ENCODE measurements at regions not wholly inside any gene's neighbourhood (a gene's known extent, or its start where the extent isn't known, plus 50 kb on each side); places are given as distances from the start of the nearest gene placed in this dataset.
"Not testable (repeated sequence)": the region's sequence is repeated elsewhere in the genome, so short reads cannot be mapped to it uniquely, and the experiment has no call there.

DNA sequence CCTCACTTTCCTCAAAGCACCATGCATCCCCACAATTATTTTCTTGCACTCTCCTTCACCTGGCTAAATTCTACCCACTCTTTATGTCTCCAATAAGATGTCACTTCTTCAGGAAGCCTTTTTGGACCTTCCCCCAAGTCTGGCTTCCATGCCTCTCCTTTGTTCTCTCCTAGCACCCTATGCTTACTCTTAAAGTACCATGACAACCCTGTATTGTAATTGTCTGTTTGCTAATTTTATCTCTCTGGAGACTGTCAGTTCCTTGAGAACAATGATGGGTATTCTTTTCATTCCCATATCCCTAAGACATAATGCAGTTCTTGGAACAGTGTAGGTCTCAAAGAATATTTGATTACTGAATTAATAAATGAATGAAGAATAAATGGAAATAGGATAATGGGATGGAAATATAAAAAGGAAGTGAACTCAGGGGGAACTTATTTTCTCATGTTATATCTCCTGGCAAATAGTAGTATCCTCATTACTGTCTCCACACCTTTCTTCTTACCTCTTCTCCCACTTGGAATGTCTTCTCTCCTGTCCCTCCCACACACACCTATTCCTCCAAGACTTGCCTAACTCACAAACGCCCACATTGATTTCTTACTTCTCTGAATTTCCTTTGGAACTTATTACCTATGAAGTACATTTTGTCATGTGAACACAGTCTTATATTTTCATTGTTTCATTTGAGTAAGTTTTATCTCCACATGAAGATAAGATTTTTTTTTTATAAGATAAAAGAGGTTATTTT lies 499.1 kb downstream of the NFIB start:
- DNase-seq: no peak

DNA sequence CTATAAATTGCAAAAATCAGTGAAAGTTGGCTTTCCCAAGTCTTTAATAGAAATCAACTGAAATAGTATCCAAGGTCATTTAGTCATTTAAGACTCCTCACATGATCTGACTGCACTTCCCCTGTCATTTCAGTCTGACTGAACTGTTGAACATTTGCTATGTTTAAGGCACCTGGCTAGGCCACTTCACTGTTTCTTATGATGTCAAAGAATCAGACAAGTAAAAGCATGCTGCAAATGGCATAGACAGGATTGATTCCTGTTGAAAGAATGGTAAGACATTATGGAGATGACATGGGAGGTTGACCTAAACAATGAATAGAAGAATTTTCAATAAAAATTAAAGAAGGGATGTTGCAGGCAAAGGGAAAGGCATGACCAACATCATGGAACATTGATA lies 502.1 kb downstream of the NFIB start:
- no peak for DNase-seq

DNA sequence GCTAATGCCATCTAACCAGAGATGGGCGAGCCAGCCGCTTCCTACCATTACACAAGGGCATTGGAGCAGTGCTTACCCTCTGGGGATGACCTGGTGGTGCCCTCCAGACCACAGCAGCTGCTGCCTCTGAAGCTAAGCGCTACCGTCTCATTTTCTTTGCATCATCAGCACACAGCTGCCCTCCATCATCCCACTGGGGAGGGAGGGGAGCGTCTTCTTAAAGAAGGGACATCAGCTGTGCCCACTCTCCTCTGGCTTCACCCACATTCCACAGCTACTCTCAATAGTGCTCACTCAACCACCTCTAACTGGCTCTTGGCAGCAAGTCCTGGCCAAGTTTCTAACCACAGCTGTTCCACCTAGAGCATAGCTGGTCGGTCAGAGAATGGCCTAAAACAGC lies 503.4 kb downstream of the NFIB start:
- no peak for DNase-seq

DNA sequence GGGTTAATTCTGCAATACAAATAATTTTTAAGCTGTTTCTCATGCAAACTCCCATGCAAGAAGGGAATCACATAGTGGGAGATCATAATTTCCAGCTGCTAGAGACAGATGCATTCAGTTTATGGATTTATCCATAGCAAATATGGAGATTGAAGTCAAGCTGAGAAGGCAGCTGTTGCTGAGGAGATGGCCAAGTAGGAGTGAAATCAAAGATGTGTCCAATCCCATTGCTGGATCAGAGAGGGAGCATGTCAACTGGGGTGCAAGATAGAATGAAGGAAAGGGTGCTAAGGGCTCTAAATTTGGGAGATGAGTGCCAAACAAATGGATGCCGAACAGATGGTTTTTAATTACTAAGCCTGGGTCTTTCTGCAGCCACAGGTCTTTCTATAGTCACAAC lies 504.5 kb downstream of the NFIB start:
- no peak for DNase-seq

DNA sequence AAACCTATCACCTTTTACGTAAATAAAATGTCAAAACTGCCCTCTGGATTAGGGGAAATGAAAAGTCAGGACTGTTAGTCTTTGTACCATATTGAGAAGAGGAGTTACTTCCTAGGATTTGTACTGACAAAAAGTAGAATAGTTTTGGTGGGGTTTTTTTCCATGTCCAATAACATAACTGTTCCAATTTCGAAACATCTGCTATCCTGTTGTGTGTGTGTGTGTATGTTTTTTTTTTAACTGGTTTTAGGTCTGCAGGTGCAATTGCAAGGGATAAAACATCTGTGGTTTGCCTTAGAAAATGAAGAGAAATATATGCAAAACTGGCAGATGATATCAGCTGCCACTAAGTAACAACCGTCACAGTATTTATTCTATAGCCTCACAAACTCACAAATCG lies 506.8 kb downstream of the NFIB start:
- no peak for DNase-seq

DNA sequence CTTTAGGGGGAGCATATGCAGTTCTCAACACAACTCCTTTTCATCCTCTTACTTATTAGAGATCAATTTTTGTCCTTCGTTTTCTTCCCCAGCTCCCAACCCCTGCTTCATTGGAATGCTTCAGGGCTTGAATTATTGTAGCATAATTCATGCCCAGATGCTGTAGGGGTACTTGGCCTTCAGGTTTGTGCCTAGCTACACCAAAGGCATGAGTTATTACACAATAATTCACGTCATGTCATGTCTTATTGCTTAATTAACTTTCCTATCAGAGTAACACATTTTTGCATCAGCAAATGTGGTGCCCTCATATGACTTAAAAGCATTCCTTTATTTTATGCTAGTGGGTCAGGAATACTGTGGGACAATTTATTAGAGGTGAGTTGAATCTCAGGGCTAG lies 507.2 kb downstream of the NFIB start:
- no peak for DNase-seq

DNA sequence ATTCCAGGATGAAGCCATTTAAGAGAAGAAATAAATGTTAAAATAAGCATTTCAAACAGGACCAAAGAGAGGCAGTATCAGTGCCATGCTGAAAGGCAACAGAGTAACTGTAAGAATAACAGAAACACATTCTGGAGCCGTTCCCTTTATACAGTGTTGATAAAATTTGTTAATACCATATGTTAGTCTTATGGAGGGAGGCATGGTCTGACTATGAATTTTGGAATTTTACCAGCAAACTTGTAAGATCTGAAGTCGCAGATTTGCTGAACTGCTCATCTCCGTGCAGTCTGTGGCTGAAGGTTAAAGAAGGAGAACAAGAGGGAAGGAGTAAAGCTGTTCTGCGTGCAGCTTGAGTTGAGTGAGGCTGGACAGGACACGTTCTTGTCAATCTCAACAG lies 508.4 kb downstream of the NFIB start:
- peak; percentile 76 for DNase-seq

DNA sequence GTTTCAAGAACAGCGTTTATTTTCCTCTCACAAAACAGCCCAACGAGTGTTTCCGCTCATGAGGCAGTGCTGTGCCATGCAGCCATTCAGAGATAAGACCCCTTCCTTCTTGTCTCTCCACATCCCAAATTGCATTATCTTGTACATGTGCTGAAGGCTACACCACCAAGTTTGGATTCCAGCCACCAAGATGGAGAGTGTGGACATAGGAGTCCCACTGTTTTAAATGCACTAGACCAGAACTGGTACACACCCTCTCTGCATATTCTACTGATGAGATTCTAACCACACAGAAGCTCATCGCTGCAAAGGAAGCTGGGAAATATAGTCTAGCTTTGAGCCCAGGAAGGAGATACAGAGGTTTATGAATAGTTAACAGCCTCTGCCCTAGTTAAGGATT lies 509.4 kb downstream of the NFIB start:
- peak; percentile 48 for DNase-seq

DNA sequence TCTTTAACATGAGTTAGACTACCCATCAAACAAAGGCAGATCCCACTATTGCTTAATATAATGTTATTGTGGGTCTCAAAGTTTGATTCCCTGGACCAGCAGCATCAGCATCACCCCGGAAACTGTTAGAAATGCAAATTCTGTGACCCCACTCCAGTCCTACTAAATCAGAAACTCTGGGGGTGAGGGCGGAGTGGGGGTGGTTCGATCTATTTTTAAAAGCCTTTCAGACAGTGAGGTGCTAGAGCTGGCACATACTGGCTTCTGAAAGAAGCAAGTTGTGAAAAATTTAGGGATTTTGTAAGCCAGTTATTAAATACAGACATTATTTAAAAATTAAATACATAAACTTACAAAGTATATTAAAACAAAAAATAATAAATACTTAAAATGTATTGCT lies 513.2 kb downstream of the NFIB start:
- no peak for DNase-seq

DNA sequence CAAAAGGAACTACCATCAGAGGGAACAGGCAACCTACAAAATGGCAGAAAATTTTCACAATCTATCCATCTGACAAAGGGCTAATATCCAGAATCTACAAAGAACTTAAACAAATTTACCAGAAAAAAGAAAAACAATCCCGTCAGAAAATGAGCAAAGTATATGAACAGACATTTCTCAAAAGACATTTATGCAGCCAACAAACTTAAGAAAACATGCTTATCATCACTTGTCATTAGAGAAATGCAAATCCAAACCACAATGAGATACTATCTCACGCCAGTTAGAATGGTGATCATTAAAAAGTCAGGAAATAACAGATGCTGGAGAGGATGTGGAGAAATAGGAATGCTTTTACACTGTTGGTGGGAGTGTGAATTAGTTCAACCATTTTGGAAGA lies 516.2 kb downstream of the NFIB start:
- DNase-seq: not testable (repeated sequence)

DNA sequence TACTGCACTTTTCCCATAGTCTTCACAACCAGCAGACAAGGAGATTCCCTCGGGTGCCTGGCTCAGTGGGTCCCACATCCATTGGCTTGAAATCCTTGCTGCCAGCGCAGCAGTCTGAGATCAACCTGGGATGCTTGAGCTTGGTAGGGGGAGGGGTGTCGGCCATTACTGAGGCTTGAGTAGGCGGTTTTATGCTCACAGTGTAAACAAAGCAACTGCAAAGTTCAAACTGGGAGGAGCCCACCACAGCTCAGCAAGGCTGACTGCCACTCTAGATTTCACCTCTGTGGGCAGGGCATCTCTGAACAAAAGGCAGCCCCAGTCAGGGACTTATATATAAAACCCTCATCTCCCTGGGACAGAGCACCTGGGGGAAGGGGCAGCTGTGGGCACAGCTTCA lies 512.3 kb upstream of the MPDZ start:
- no peak for DNase-seq

DNA sequence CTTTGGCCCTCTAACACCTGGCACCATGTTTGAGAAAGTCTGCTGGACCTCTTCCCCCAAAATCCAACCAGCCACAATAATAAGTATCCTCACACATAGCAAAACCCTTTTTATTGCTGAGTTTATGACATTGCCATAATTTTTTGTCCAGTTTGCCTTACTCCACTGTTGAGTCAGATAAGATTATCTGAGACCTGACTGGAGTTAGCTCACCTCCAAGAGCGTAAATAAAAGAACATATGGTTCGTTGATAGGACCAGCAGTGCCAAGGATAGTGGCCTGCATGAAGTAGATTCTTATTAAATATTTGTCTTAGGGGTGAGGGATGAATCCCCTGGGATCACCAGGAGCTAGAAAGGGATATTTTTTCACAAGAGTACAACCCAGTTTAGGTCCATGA lies 510.6 kb upstream of the MPDZ start:
- no peak for DNase-seq

DNA sequence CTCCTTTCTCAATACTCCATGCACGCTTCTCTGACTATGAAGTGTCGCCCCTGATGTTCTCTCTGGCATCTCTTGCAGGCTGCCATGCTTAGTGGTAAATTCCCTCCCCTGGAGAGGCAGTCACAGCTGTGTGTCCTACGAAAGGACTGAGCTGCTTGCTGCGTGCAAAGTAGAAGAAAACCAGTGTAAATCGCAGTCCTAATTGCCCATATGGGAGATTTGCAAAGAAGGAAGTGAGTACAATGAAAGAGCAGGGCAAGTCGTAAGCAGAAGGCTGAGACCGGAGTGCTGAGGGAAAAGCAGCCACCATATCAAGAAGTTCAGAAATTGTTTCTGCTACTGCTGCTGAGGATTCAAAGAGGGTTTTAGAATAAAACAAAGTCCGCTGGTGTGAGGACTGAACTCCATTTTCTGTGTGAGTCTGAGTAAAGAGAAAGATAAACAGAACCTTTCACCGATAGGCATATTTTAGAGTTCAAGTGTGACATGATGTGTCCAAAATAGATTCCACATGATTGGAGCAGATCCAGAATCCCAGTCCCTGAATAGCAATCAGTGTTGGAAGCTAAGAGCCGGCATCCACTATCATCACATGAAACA lies 507.8 kb upstream of the MPDZ start:
- DNase-seq: peak; percentile 78

DNA sequence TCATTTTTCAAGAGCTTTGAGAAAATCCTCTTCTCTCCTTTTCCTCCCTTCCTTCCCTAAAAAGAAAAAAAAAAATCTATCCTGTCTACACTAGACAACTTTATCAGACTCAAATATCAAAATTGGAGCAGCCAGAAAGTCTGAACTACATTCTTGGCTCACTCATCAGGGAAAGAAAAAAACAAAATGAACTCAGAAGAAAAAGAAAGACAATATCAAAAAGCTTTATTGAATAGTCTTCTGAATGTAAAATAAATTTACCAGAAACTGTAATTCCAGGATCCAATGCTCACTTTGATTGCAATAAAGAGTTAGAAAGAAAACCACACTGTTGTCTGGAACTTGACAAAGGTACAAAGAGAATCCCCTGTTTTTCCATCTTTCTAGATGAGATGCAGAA lies 507.2 kb upstream of the MPDZ start:
- DNase-seq: no peak

DNA sequence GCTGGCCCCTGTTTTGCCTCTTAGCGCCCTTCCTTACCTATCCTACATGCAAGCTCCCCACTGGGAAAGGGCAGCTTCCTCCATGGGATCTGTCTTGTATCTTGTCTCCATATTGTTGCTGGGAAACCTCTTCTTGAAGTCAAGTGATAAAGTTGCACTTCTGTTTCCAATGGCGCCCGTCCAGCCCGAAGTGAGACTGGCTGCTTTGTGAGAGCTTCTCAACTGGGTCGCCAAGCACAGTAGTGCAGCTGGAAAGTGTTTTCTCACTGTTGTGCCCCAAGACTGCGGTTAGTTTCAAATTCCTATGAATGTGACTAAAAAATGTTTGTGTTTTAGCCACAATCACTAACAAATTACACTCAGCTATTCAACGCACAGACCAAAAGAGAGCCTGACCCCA lies 506.6 kb upstream of the MPDZ start:
- peak; percentile 57 for DNase-seq

DNA sequence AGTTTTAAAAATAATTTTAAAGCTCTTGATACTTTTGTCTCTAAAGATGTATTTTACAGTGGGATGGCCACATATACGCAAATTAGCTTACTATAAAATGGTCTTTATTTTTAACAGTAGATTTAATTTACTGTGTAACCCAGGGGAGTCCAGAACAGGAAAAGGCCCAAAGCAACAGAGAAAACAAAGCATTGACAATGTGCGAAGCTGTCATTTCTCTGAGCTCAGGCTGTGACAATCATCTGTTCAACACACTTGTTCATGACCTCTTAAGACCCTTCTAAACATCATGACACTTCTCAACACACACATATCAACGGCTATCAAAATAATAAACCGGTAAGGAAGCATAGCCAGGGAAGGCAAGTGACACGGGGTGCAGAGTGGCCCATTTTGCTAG lies 499.6 kb upstream of the MPDZ start:
- no peak for DNase-seq

DNA sequence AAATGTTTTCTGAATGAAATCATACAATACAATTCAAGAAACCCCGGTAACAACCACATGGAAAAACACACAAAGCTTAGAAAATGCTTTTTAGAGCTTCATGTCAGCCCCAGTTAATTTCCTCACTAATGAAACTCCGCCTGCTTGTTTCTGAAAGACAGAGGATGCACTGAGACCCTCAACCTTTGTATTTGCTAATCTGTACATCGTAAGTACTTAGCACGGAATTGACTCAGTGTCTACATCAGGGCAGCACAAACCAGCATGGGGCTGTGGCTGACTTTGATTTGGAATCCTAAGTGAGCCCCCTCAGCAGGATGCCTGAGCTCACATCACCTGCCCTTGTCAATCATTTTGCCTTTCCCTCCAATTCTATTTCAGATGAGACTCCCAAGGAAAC lies 499.1 kb upstream of the MPDZ start:
- DNase-seq: peak; percentile 31

DNA sequence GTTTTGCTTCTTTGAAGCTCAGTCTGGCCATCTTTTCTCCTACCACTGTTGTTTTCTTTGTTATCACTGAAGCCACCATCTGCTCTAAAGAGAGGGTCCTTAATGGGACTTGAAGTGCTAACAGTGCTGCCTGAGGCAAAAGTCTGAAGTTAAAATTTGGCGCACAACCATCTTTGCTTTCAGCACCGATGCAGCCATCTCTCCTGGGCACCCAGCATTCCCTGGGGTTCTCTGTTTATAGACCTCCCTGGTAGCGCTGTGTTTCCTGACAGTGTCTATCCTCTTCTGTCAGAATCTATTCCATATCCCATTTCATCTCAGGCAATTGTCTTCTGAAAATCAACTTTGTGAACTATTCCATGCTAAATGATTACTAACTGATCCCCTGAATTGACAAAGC lies 491.5 kb upstream of the MPDZ start:
- DNase-seq: no peak

DNA sequence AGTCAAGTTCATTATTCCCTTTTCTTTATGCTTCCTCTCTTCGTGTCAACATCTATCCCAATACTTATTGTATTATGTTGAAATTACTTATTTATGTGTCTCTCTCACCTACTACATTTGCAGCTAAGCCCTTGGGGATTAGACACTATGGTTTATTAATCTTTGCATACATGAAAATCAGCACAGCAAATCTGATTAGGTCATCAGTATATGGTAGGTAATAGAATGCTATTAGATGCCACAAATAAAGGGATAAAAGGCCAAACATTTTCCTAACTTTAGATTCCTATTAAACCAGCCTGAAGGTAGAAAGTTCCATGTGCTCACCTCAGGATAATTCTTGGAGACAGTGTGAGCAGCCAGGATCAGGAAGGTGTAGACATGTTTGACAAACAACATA lies 490.1 kb upstream of the MPDZ start:
- no peak for DNase-seq

DNA sequence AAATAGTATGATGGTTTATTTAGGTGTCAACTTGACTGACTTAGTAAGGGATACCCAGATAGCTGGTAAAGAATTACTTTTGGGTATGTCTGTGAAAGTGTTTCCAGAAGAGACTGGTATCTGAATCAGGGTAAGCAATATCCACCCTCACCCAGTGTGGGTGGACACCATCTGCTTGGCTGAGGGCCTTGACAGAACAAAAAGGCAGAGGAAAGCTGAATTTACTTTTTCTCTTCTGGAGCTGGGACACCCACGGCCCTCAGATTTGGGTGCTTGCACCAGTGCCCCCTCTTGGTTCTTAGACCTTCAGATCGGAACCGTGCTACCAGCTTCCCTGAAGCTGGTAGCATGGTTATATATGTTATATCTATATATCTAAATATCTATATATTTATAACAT lies 489.5 kb upstream of the MPDZ start:
- DNase-seq: no peak

DNA sequence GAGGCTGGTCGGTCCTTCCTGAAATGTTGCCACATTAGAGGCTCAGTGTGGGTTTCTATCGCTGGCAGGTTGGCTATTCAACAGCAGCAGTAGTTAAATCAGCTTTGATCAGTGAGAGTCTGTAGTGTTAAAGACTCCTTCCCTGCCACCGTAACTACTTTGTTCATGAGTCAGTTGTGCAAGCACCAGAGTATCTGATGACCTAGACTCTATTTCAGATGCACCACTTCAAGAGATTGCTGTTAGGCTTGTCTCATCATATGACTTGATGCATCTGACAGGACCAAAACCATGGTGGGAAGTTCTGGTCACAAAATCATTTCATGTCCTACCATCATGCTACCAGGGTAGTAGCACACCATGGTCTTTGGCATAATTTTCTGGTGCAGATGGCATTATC lies 482.7 kb upstream of the MPDZ start:
- DNase-seq: no peak

DNA sequence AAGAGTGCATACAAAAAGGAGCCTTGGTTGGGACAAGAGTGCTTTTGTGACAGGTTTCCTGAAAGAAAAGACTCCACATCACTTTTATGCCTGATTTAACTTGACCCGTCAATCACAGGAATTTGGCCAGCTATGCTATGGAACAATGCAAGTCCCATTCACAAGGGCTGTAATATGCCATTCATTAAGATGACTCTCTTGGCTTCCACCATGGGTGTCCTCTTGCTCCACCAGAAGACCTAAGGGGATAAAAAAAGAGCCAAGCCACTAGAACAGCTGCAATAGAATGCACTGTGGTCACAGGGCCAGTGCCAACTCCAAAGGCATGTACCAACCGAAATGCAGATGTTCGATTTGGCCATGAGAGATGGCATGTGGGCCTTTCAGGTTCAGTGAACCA lies 480.1 kb upstream of the MPDZ start:
- no peak for DNase-seq

DNA sequence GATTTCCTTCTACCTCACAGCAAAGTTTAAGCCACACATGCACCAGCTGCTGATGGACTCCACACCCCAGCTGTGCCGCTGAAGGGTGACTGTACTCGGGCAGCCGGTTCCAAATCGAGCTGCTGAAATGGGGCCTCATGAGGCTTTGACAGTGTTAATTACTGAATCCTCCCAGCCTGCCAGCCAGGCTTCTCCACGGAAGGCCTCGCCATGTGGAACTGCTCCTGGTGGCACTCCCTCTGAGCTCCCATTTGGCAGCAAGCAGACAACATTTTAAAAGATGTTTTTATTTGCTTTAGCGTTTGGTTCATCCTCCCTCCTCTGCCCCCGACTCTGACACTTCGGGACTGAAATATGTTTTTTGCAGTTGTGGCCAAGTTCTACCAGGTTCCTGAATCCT lies 479.4 kb upstream of the MPDZ start:
- DNase-seq: no peak

DNA sequence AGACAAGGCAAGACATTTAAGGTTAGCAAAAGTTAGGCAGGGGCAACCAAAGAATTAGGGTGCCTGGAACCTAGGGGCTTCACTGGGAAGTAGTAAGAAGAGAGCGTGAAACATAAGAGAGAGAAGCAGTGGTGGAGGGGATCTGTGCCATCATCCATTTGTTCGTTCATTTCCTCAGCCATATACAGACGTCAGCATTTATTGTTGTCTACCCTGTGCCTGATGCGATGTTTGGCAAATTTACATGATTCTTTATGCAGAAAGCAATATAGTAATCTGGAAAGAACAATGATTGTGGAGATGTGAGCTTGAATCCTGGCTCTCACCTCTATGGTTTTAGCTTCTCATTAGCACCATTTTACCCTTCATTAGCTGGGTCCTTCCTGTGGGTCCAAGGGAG lies 477.5 kb upstream of the MPDZ start:
- DNase-seq: no peak

DNA sequence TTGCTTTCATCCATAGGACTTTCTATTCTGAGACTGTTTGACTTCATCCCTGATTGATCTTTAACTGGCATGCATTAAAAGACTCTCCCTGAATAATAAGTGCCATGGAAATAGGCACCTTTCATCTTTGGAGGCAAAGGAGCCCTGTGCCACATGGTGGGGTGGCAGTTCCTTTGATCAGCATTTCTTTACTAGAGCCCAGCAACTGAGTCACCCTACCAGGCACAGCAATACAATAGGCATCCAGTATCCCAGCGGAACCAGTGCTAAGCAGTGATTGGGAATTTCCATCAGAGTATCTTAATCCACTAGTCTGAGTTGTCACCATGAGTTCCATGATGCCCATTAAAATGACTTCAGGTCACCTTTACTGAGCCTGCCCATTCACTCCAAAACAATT lies 476.1 kb upstream of the MPDZ start:
- no peak for DNase-seq

Data from fibroblast of skin of abdomen (primary cell).